ENCODE measurements at regions not wholly inside any gene's neighbourhood (a gene's known extent, or its start where the extent isn't known, plus 50 kb on each side); places are given as distances from the start of the nearest gene placed in this dataset.

- Histone ChIP-seq H3K9me3 (ENCODE audit: control insufficient read depth, low read depth, low read length) (no peaks in the 10 kb centered on the region), H3K27ac (ENCODE audit: control insufficient read depth, insufficient read depth, low read length) (no peak overlapping the region), H3K9ac (ENCODE audit: control insufficient read depth, extremely low read depth, insufficient read depth, low read length) (no peak overlapping the region), H3K9me1 (ENCODE audit: control insufficient read depth, extremely low read depth, insufficient read depth, low read length) (no peaks in the 10 kb centered on the region), H3K79me2 (ENCODE audit: control insufficient read depth, insufficient read depth, low read length) (no peaks in the 10 kb centered on the region), H4K20me1 (ENCODE audit: control insufficient read depth, extremely low read depth, insufficient read depth, low read length) (no peaks in the 10 kb centered on the region), H3K36me3 (ENCODE audit: control insufficient read depth in 2 of 2, extremely low read depth in 1 of 2, insufficient read depth in 2 of 2, low read length in 2 of 2) (no peaks in the 10 kb centered on the region), H3K4me3 (ENCODE audit: control insufficient read depth in 2 of 3, extremely low read depth in 1 of 3, insufficient read depth in 2 of 3, low read depth in 1 of 3, low read length in 3 of 3) (no peak overlapping the region), H3K4me2 (ENCODE audit: control insufficient read depth, extremely low read depth, insufficient read depth, low read depth, low read length) (no peak overlapping the region), H3K27me3 (ENCODE audit: control insufficient read depth, extremely low read depth, insufficient read depth, low read length) (no peaks in the 10 kb centered on the region), H2AFZ (ENCODE audit: control insufficient read depth, low read length) (no peak overlapping the region), H3K4me1 (ENCODE audit: control insufficient read depth, extremely low read depth, insufficient read depth, low read length) (no peaks in the 10 kb centered on the region)
- no peak for DNase-seq (ENCODE audit: low read depth, low spot score)
- dilution Hi-C loops (cut with MboI; ENCODE audit: extremely low pct_ligation_motif_present, low sequenced_read_pairs), result no loop called here
- TF ChIP-seq CTCF (optimal IDR thresholded peaks at IDR 0.05 in 1 of 3, IDR thresholded peaks at IDR 0.05 in 1 of 3, conservative IDR thresholded peaks at IDR 0.05 in 1 of 3; ENCODE audit: extremely low read depth in 1 of 3, insufficient read depth in 2 of 3, low read length in 3 of 3), result no peak
- no peak for FAIRE-seq
These were observed 247.7 kb downstream of the ICOS start for GRCh38 chr2:204184226-204184625.

GRCh38 chr2:204187229-204188083 lies 250.9 kb downstream of the ICOS start:
- H3K9me1 ChIP-seq (ENCODE audit: control insufficient read depth, extremely low read depth, insufficient read depth, low read length), result no peaks in the 10 kb centered on the region
- no peaks in the 10 kb centered on the region for H4K20me1 ChIP-seq (ENCODE audit: control insufficient read depth, extremely low read depth, insufficient read depth, low read length)
- H3K79me2 ChIP-seq (ENCODE audit: control insufficient read depth, insufficient read depth, low read length), result no peaks in the 10 kb centered on the region
- no peak overlapping the region for H2AFZ ChIP-seq (ENCODE audit: control insufficient read depth, low read length)
- H3K36me3 ChIP-seq (ENCODE audit: control insufficient read depth in 2 of 2, extremely low read depth in 1 of 2, insufficient read depth in 2 of 2, low read length in 2 of 2), result no peaks in the 10 kb centered on the region
- TF ChIP-seq EZH2 (IDR thresholded peaks at IDR 0.05; ENCODE audit: low read length) (no peak), CTCF (optimal IDR thresholded peaks at IDR 0.05 in 1 of 3, IDR thresholded peaks at IDR 0.05 in 1 of 3, conservative IDR thresholded peaks at IDR 0.05 in 1 of 3; ENCODE audit: extremely low read depth in 1 of 3, insufficient read depth in 2 of 3, low read length in 3 of 3) (no peak)
- H3K4me1 ChIP-seq (ENCODE audit: control insufficient read depth, extremely low read depth, insufficient read depth, low read length), result no peaks in the 10 kb centered on the region
- FAIRE-seq, result no peak
- H3K27ac ChIP-seq (ENCODE audit: control insufficient read depth, insufficient read depth, low read length), result no peak overlapping the region
- no peak overlapping the region for H3K9ac ChIP-seq (ENCODE audit: control insufficient read depth, extremely low read depth, insufficient read depth, low read length)
- no peak overlapping the region for H3K4me2 ChIP-seq (ENCODE audit: control insufficient read depth, extremely low read depth, insufficient read depth, low read depth, low read length)
- no peak for DNase-seq (ENCODE audit: low read depth, low spot score)
- no peaks in the 10 kb centered on the region for H3K9me3 ChIP-seq (ENCODE audit: control insufficient read depth, low read depth, low read length)
- H3K27me3 ChIP-seq (ENCODE audit: control insufficient read depth, extremely low read depth, insufficient read depth, low read length), result no peaks in the 10 kb centered on the region
- dilution Hi-C loops (cut with MboI; ENCODE audit: extremely low pct_ligation_motif_present, low sequenced_read_pairs), result no loop called here
- no peak overlapping the region for H3K4me3 ChIP-seq (ENCODE audit: control insufficient read depth in 2 of 3, extremely low read depth in 1 of 3, insufficient read depth in 2 of 3, low read depth in 1 of 3, low read length in 3 of 3)

Measured in keratinocyte (primary cell).